HepG2 (cell line): ENCODE measurements at regions not wholly inside any gene's neighbourhood (a gene's known extent, or its start where the extent isn't known, plus 50 kb on each side); places are given as distances from the start of the nearest gene placed in this dataset.

Experiments used
- E2F1 ChIP-seq: sonication (generic); formaldehyde crosslinking; IDR thresholded peaks from 2 replicates; pipeline ENCODE4 v1.5.0; 2020; ENCODE audit warnings: missing genetic modification reagents
- EP300 ChIP-seq, 3 experiments: sonication (generic) in 1 of 3; formaldehyde crosslinking in 1 of 3; IDR thresholded peaks; 2 replicates each; pipeline versions ENCODE4 v1.5.1 to v1.6.1; 2011 to 2020; ENCODE audit warnings: low read depth in 2 of 3, low read length in 2 of 3, borderline replicate concordance in 1 of 3, improper control_type of control experiment in 1 of 3, mild to moderate bottlenecking in 1 of 3, missing genetic modification reagents in 1 of 3, moderate library complexity in 1 of 3
- FOSL1 ChIP-seq: sonication (generic); formaldehyde crosslinking; IDR thresholded peaks from 2 replicates; pipeline ENCODE4 v1.9.0; 2021; ENCODE audit warnings: missing genetic modification reagents, borderline replicate concordance
- HCFC1 ChIP-seq: fragments of 150-350 bp; IDR thresholded peaks from 2 replicates; pipeline ENCODE4 v1.6.1; 2014; ENCODE audit warnings: low read depth, low read length
- NPAS2 ChIP-seq: sonication (generic); formaldehyde crosslinking; IDR thresholded peaks from 2 replicates; pipeline ENCODE4 v1.8.0; 2022; ENCODE audit warnings: mild to moderate bottlenecking, missing genetic modification reagents, borderline replicate concordance
- POLR2A ChIP-seq, 2 experiments: IDR thresholded peaks; 2 replicates each; pipeline ENCODE4 v1.6.1; 2011; ENCODE audit warnings: low read depth in 2 of 2, low read length in 2 of 2, mild to moderate bottlenecking in 1 of 2, moderate library complexity in 1 of 2; ENCODE audit not compliant: insufficient read depth in 1 of 2
- PRDM10 ChIP-seq: sonication (generic); formaldehyde crosslinking; IDR thresholded peaks from 2 replicates; pipeline ENCODE4 v1.4.0; 2020; ENCODE audit warnings: low read depth, missing genetic modification reagents
- SCMH1 ChIP-seq: sonication (generic); formaldehyde crosslinking; IDR thresholded peaks from 2 replicates; pipeline ENCODE4 v1.9.0; 2021; ENCODE audit warnings: missing genetic modification reagents, mild to moderate bottlenecking, borderline replicate concordance
- ZBTB1 ChIP-seq: sonication (generic); formaldehyde crosslinking; IDR thresholded peaks from 2 replicates; pipeline ENCODE4 v1.4.0; 2020; ENCODE audit warnings: missing genetic modification reagents, borderline replicate concordance
- ZNF235 ChIP-seq: sonication (generic); formaldehyde crosslinking; IDR thresholded peaks from 2 replicates; pipeline ENCODE4 v1.8.1; 2023; ENCODE audit warnings: mild to moderate bottlenecking, missing genetic modification reagents, borderline replicate concordance
- ZNF3 ChIP-seq: IDR thresholded peaks from 2 replicates; pipeline ENCODE4 v1.7.0; 2017; ENCODE audit warnings: inconsistent platforms

- TF ChIP-seq POLR2A (IDR thresholded peaks at IDR 0.05; ENCODE audit: insufficient read depth in 1 of 2, low read depth in 2 of 2, low read length in 2 of 2) (no peak), ZNF235 (no peak), PRDM10 (CRISPR knock-in tag) (no peak), HCFC1 (no peak), E2F1 (no peak), NPAS2 (CRISPR knock-in tag) (no peak), ZBTB1 (CRISPR knock-in tag) (no peak), ZNF3 (CRISPR knock-in tag) (no peak), EP300 (IDR thresholded peaks at IDR 0.05; ENCODE audit: low read depth in 2 of 2, low read length in 2 of 2) (no peak), EP300 (CRISPR knock-in tag; IDR thresholded peaks at IDR 0.05; ENCODE audit: borderline replicate concordance) (no peak), SCMH1 (CRISPR knock-in tag) (no peak), FOSL1 (no peak)
Measured at GRCh38 chr2:199118673-199119112, 339.0 kb downstream of the SATB2 start.
